ENCODE measurements at regions not wholly inside any gene's neighbourhood (a gene's known extent, or its start where the extent isn't known, plus 50 kb on each side); places are given as distances from the start of the nearest gene placed in this dataset.
A peak's percentile ranks its signal among the peaks of the same experiment; 100 is the strongest.

GRCh38 chr7:115110523-115110922 lies 188.6 kb downstream of the MDFIC start:
- ATAC-seq (no peak), DNase-seq (no peak)
- Histone ChIP-seq H3K9me3 (no peaks in the 10 kb centered on the region), H3K4me3 (no peak overlapping the region), H3K4me1 (ENCODE audit: low read depth) (no peaks in the 10 kb centered on the region), H3K36me3 (ENCODE audit: low read depth) (no peaks in the 10 kb centered on the region)
- TF ChIP-seq CTCF (IDR thresholded peaks at IDR 0.05), result no peak
- intact Hi-C loops (cut with DNase I, micrococcal nuclease), result no loop called here

- intact Hi-C loops (cut with DNase I, micrococcal nuclease), result no loop called here
- ATAC-seq, result no peak
- no peaks in the 10 kb centered on the region for H3K4me1 ChIP-seq (ENCODE audit: low read depth)
- H3K4me3 ChIP-seq, result no peak overlapping the region
- TF ChIP-seq CTCF (IDR thresholded peaks at IDR 0.05), result no peak
- H3K9me3 ChIP-seq, result no peaks in the 10 kb centered on the region
- no peaks in the 10 kb centered on the region for H3K36me3 ChIP-seq (ENCODE audit: low read depth)
- no peak for DNase-seq
Observed at GRCh38 chr7:115106316-115106715, 184.4 kb downstream of the MDFIC start.

GRCh38 chr7:115102738-115103137 lies 180.8 kb downstream of the MDFIC start:
- TF ChIP-seq CTCF (IDR thresholded peaks at IDR 0.05), result no peak
- no peaks in the 10 kb centered on the region for H3K4me1 ChIP-seq (ENCODE audit: low read depth)
- H3K4me3 ChIP-seq, result no peak overlapping the region
- ATAC-seq (no peak), DNase-seq (no peak)
- H3K36me3 ChIP-seq (ENCODE audit: low read depth), result no peaks in the 10 kb centered on the region
- intact Hi-C loops (cut with DNase I, micrococcal nuclease), result no loop called here
- no peaks in the 10 kb centered on the region for H3K9me3 ChIP-seq

- no peak for TF ChIP-seq CTCF (IDR thresholded peaks at IDR 0.05)
- ATAC-seq (no peak), DNase-seq (no peak)
- intact Hi-C loops (cut with DNase I, micrococcal nuclease), result no loop called here
- H3K9me3 ChIP-seq, result no peaks in the 10 kb centered on the region
- no peaks in the 10 kb centered on the region for H3K36me3 ChIP-seq (ENCODE audit: low read depth)
- H3K4me1 ChIP-seq (ENCODE audit: low read depth), result no peaks in the 10 kb centered on the region
- H3K4me3 ChIP-seq, result no peak overlapping the region
Observed at GRCh38 chr7:115101199-115101598, 179.3 kb downstream of the MDFIC start.

- DNase-seq (no peak), ATAC-seq (peak; percentile 38)
- TF ChIP-seq CTCF (IDR thresholded peaks at IDR 0.05), result no peak
- intact Hi-C loops (cut with DNase I, micrococcal nuclease), result no loop called here
- Histone ChIP-seq H3K4me3 (no peak overlapping the region), H3K4me1 (ENCODE audit: low read depth) (no peaks in the 10 kb centered on the region), H3K36me3 (ENCODE audit: low read depth) (no peaks in the 10 kb centered on the region), H3K9me3 (no peaks in the 10 kb centered on the region)
Observed at GRCh38 chr7:115099906-115100305, 178.0 kb downstream of the MDFIC start.

- H3K9me3 ChIP-seq, result no peaks in the 10 kb centered on the region
- H3K36me3 ChIP-seq (ENCODE audit: low read depth), result no peaks in the 10 kb centered on the region
- no peak overlapping the region for H3K4me3 ChIP-seq
- TF ChIP-seq CTCF (IDR thresholded peaks at IDR 0.05), result no peak
- intact Hi-C loops (cut with DNase I, micrococcal nuclease), result no loop called here
- DNase-seq (no peak), ATAC-seq (no peak)
- no peaks in the 10 kb centered on the region for H3K4me1 ChIP-seq (ENCODE audit: low read depth)
Observed at GRCh38 chr7:115097175-115097671, 175.3 kb downstream of the MDFIC start.
